NOMO-1 (cell line): ENCODE measurements at regions not wholly inside any gene's neighbourhood (a gene's known extent, or its start where the extent isn't known, plus 50 kb on each side); places are given as distances from the start of the nearest gene placed in this dataset.
"Not testable (repeated sequence)": the region's sequence is repeated elsewhere in the genome, so short reads cannot be mapped to it uniquely, and the experiment has no call there.

Source experiments
- DNase-seq, 2 experiments: peaks; one replicate each; lab custom pipeline; 2025; ENCODE audit not compliant: unreplicated experiment in 2 of 2; lab: John Stamatoyannopoulos, UW

GRCh38 chr3:23701716-23702597, 103.8 kb upstream of the UBE2E1 start:
- no peak for DNase-seq

DNA sequence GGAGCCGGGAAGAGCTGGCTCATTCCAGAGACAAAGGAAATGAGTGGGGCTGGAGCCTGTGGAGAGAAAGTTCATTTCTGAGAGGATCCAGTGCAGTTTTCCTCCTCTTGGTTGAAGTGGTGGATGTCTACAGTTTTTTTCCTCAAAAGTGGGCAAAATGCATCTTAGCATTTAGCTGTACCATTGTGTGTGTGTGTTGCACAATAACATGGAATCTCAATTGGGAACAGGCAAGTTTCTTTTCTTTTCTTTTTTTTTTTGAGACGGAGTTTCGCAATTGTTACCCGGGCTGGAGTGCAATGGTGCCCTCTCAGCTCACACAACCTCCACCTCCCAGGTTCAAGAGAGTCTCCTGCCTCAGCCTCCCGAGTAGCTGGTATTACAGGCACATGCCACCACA, 101.5 kb upstream of the UBE2E1 start:
- no peak for DNase-seq

GRCh38 chr3:23706111-23706510, 99.6 kb upstream of the UBE2E1 start:
- DNase-seq = no peak

DNA sequence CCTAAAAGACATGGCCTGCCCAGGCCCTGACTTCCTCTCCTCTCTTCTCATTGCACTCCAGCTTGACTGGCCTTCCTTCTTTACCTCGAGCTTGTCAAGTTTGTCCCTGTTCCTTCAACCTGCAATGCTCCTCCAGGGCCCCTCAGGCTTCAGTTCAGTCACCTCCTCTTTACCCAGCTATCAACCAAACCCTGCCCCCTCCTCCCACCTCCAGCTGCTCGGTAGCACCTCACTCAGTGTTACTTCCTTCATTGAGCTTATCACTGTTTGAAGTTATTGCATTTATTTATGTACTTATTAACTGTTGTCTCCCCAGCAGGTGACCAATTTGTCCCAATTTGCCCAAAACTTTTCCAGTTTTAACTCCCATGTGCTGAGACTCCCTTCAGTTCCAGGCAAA, 95.8 kb upstream of the UBE2E1 start:
- DNase-seq = no peak

- DNase-seq = no peak
Observed at GRCh38 chr3:23710555-23710954, 95.2 kb upstream of the UBE2E1 start.

DNA sequence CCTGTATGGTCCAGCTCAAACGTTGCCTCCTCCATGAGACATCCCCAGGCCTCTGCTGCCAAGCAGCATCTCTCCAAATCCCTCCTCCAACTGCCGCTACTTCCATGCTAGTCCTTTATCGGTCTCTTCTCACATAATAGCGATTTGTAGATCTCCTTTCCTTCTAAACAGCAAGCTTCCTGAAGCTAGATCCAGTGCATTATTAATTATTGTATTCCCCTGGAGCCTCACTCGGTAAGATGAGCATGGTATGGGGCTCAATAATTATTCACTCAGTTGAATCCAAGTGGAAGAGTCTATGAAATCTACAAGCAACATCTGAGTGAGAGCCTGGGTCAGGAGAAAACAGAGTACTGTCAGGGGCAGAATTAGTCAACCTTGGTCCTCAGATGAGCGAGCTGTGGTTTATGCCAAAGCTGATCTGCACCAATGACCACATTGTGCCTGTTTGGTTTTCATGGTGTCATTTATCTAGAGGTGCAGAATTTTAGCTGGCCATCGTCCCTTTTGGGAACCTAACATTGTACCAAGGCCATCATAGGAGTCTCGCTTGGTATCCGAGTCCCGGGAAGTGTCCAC, 93.8 kb upstream of the UBE2E1 start:
- DNase-seq = no peak

DNA sequence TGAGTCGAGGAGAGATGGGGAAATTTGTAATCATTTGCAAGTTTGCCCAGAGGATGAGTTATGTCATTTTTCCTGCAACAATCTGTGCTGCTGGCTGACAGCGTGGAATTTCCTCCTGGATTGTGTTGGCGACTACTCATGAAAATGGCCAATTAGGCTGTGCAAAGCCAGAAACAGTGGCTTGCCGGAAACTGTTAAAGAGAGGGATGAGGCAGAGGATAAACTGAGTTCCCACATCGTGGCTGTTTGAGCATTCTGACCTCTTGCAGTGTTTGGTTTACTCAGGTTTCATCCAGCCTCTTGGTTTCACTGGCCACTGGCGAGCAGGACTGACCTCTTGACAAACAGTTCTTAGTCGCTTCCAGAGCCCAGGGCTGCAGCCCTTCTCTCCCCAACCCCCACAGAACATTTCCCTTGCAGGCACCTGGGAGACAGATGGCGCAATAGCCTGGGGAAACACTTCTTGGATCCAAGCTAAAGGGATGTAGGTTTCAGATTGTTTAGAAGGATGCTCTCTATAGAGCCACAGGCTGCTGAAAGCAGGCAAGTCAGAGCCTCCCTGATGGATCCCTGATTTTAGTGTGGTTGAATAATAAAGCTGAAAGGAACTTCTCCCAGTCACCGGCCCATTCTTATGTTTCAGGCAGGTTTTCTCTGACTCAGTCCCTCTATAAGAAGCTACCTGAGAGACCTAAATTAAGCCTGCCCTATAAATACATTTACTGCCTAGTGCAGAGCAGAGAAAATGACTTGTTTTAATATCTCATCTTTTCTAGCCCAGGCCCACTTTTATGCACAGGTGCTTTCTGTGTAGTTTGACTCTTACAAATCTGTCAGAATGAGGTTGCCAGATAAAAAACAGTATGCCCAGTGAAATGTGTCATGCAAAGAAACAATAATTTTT, 92.8 kb upstream of the UBE2E1 start:
- no peak for DNase-seq

- no peak for DNase-seq
Observed at GRCh38 chr3:23713641-23714040, 92.1 kb upstream of the UBE2E1 start.

DNA sequence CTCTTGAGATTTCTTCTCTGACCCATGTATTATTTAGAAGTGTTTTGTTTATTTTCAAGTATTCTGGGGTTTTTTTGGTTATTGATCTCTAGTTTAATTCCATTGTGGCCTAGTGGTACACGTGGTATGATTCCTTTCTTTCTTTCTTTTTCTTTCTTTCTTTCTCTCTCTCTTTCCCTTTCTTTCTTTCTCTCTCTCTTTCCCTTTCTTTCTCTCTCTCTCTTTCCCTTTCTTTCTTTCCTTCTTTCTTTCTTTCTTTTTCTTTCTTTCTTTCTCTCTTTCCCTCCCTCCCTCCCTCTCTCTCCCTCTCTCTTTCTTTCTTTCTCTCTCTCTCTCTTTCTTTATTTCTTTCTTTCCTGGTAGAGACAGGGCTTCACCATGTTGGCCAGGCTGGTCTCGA, 85.7 kb upstream of the UBE2E1 start:
- DNase-seq = no peak

DNA sequence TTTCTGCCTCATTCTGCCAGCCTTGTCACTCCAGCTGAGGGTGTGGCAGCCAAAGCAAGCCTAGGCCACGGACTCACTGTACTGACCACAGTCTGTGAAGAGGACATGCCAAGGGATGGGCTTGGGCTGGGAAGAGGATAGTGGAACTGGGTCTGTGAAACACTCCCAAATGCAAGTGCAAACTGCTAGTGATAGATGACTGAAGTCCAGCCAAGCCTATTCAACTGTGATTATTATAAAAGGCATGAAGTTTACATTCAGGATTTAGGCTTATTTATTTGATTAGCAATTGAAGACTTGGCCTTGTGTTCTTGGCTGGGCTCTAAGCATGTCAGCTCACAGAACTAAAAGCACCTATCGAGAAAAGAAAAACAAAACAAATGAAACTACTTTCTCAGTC, 84.9 kb upstream of the UBE2E1 start:
- DNase-seq = no peak

- no peak for DNase-seq
Observed at GRCh38 chr3:23723141-23723540, 82.6 kb upstream of the UBE2E1 start.

- DNase-seq = peak; percentile 61 to 87
Observed at GRCh38 chr3:23723930-23724329, 81.8 kb upstream of the UBE2E1 start.

GRCh38 chr3:23726811-23727548, 78.8 kb upstream of the UBE2E1 start:
- DNase-seq = no peak

DNA sequence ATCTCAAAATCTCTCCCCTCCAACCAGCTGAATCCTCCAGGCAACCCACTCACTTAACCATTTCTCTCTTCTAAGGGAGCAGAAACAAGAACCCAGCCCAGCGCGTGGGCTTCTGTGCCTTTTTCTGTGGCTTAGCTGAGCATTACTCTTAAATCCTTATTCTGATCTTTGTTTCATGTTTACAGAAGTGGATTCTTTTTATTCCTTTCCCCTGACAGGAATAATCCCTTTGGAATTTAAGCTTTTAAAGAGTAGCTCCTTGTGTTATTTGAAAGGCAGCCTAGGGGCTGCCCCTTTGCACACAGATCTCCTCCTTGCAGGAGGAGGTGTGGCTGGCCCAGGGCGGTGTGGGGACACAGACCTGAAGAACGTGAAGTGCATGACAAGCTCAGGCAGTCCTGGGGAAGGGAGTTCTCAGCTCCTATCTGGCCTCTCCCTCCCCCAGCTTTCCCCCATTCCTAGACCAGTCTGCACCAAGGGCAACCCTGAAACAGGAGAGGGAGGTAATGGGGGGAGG, 77.1 kb upstream of the UBE2E1 start:
- no peak for DNase-seq

DNA sequence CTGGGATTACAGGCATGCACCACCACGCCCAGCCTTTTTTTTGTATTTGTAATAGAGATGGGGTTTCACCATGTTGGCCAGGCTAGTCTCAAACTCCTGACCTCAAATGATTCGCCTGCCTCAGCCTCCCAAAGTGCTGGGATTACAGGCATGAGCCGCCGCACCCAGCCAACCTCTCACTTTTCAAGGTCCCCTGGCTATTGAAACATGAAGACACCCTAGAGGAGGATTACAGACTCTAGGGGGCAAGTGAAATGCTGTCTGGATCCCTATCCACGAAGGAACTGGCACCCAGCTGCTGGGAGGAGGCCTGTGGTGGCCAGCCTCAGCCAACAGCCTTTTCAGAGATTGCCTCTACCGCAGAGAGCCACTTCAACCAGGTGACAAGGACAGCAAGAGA, 76.4 kb upstream of the UBE2E1 start:
- DNase-seq = not testable (repeated sequence)

DNA sequence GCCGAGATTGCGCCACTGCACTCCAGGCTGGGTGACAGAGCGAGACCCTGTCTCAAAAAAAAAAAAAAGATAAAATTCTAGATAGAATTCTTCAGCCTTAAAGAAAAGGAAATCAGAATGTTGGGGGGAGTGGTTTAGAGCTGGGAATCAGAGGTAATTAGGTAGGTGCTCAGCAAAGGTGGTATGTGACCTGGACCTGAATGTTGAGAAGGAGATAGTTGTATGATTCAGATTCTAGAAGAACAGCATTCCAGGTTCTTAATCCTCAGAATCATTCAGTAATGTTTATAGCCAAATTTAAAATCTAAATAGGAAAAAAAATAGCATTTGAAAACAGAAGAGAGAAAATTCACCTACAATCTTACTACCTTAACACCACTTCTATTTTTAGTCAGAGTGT, 71.3 kb upstream of the UBE2E1 start:
- no peak for DNase-seq

DNA sequence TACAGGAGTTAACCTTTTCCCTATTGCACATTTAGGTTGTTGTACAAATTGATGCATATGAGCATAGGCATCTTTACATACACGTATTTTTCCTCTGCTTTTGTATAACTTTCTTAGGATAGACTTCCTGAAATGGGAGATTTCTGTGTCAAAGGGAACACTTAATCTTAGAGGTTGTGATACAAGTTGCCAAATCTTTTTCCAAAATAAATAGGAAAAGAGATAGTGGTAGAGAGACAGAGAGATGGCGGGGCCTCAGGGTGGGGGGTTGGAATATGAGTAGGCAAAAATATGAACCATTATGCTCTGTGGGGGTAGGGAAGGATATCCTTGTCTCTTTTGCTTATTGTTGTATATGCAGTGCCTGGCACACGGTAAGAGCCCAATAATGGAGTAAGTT, 70.7 kb upstream of the UBE2E1 start:
- DNase-seq = no peak

- DNase-seq = no peak
Observed at GRCh38 chr3:23735535-23736326, 70.0 kb upstream of the UBE2E1 start.

DNA sequence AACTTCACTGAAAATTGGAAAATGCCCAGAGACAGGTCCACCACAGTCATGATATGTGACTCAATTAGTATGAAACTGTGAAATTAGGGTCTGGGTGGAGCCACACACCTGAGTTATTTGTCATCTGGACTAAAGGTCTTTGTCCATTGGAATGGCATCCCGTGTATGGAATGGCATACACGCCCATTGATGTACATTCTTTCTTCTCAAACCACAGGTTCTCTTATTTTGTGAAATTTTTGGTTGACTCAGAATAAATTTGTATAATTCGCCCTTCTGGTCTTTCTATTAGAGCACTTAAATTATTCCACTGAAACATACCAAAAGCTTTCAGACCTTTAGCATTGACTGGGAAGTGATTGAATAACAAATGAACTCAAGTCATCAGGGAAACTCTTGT, 66.8 kb upstream of the UBE2E1 start:
- no peak for DNase-seq

DNA sequence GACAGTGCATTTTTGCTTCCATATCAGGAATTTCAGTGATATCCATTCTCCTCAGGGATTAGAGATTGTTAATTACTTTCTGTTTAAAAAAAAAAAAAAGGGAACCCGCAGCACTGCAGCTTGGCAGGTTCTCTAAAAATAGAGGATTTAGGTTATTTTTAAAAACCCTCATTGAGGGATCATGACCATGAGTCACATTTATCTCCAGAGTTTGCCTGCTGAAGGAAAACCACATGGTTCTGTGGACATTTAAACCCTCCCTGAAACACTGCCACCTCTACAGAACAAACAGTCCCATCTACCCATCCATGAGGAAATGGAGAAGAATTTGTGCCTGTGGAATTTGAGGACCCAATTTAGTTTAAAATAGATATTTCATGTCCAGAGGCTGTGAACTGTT, 66.2 kb upstream of the UBE2E1 start:
- DNase-seq = peak; percentile 31 to 68
